C4-2B (cell line): ENCODE measurements at regions not wholly inside any gene's neighbourhood (a gene's known extent, or its start where the extent isn't known, plus 50 kb on each side); places are given as distances from the start of the nearest gene placed in this dataset.

Source experiments
- ZFX ChIP-seq: fragments of 450-650 bp; IDR thresholded peaks from 2 replicates; pipeline ENCODE4 v1.6.1; 2017
- TF ChIP-seq, protein P1 (sequence below): fragments of 450-650 bp; conservative IDR thresholded peaks from 2 replicates; pipeline ENCODE4 v1.5.1; 2017; ENCODE audit warnings: mild to moderate bottlenecking

DNA sequence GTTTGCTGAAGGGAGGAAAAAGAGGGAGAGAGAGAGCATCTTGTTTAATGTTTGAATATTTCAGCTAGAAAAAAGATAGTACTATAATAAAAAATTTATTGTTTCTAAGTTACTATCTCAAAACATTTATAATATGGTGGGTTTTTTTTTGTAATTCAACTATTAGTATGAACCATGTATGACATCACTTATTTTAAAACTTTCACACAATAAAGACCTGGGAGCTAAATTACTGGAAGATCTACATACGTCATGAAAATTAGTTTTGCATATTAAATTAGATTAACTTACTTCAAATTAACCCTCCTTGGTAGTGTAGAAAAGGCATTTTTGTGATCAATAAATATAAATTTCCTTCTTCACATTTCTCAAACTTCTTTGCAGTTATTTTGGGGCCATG, 432.0 kb upstream of the SLIT2 start:
- TF ChIP-seq, protein P1, sequence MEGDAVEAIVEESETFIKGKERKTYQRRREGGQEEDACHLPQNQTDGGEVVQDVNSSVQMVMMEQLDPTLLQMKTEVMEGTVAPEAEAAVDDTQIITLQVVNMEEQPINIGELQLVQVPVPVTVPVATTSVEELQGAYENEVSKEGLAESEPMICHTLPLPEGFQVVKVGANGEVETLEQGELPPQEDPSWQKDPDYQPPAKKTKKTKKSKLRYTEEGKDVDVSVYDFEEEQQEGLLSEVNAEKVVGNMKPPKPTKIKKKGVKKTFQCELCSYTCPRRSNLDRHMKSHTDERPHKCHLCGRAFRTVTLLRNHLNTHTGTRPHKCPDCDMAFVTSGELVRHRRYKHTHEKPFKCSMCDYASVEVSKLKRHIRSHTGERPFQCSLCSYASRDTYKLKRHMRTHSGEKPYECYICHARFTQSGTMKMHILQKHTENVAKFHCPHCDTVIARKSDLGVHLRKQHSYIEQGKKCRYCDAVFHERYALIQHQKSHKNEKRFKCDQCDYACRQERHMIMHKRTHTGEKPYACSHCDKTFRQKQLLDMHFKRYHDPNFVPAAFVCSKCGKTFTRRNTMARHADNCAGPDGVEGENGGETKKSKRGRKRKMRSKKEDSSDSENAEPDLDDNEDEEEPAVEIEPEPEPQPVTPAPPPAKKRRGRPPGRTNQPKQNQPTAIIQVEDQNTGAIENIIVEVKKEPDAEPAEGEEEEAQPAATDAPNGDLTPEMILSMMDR, result no peak
- no peak for TF ChIP-seq ZFX
